Tibial nerve (tissue), 4 donors: ENCODE measurements at regions not wholly inside any gene's neighbourhood (a gene's known extent, or its start where the extent isn't known, plus 50 kb on each side); places are given as distances from the start of the nearest gene placed in this dataset.

Experiments
- DNase-seq, 2 donors: peaks; one replicate each; pipeline ENCODE4 v3.0.0-alpha.2; 2019; ENCODE audit warnings: low spot score in 2 of 2
- H3K27ac ChIP-seq, 4 donors: fragments of 200-600 bp; sonication (generic) in 3 of 4; one replicate each; pipeline ENCODE4 v1.5.1; 2017 to 2019; ENCODE audit warnings: mild to moderate bottlenecking in 1 of 4
- H3K27me3 ChIP-seq, 2 donors: fragments of 200-600 bp; sonication (generic) in 1 of 2; one replicate each; pipeline versions ENCODE4 v1.5.1 to v1.6.0; 2017 to 2019
- H3K36me3 ChIP-seq, 3 donors: fragments of 200-600 bp; sonication (generic); one replicate each; pipeline ENCODE4 v1.5.1; 2018 to 2019
- H3K4me1 ChIP-seq, 4 donors: fragments of 200-600 bp; sonication (generic) in 3 of 4; one replicate each; pipeline ENCODE4 v1.5.1; 2017 to 2019
- H3K4me3 ChIP-seq, 4 donors: fragments of 200-600 bp; sonication (generic) in 3 of 4; one replicate each; pipeline ENCODE4 v1.5.1; 2017 to 2019; ENCODE audit warnings: mild to moderate bottlenecking in 1 of 4, moderate library complexity in 1 of 4
- H3K9me3 ChIP-seq, 4 donors: fragments of 200-600 bp; sonication (generic) in 3 of 4; one replicate each; pipeline ENCODE4 v1.5.1; 2017 to 2019
- CTCF ChIP-seq, 5 experiments: fragments of 200-600 bp in 3 of 5; fragments of 450-650 bp in 2 of 5; sonication (generic) in 3 of 5; IDR thresholded peaks; one replicate each; pipeline ENCODE4 v1.5.1; 2016 to 2019; ENCODE audit warnings: antibody characterized with exemption in 5 of 5, mild to moderate bottlenecking in 3 of 5, moderate library complexity in 2 of 5
- EP300 ChIP-seq, 2 donors: sonication (generic); formaldehyde crosslinking; IDR thresholded peaks; one replicate each; pipeline ENCODE4 v1.6.1; 2017; ENCODE audit warnings: antibody characterized with exemption in 2 of 2, mild to moderate bottlenecking in 1 of 2
- POLR2A ChIP-seq, 2 donors: fragments of 450-650 bp; IDR thresholded peaks; one replicate each; pipeline ENCODE4 v1.6.1; 2017; ENCODE audit warnings: antibody characterized with exemption in 2 of 2, mild to moderate bottlenecking in 2 of 2, moderate library complexity in 2 of 2
- WGBS, 2 donors: methylation state at CpG; one replicate each; pipeline ENCODE4 v1.1.5; 2018; 5-methylcytosine and 5-hydroxymethylcytosine counted together

GRCh38 chr17:77645072-77646045 is 313.1 kb upstream of the TNRC6C start:
- no peak for DNase-seq
- no peak overlapping the region for H3K27ac ChIP-seq
- WGBS, 2 donors = 39 to 47% methylated on average over 27 to 28 of the region's 28 CpGs

GRCh38 chr17:77646046-77646430 is 312.5 kb upstream of the TNRC6C start:
- no peak for DNase-seq
- Histone ChIP-seq H3K9me3 (peaks cover 0 to 18% (median 0%) of the 10 kb centered on the region in 4 donors), H3K36me3 (no peaks in the 10 kb centered on the region), H3K27ac (no peak overlapping the region), H3K27me3 (peaks cover 0 to 6% of the 10 kb centered on the region in 2 donors), H3K4me3 (no peak overlapping the region), H3K4me1 (peaks cover 0 to 6% (median 0%) of the 10 kb centered on the region in 4 donors)
- TF ChIP-seq CTCF (IDR thresholded peaks at IDR 0.05) = no peak
- WGBS, 2 donors = 78 to 83% methylated on average over 11 of the region's 11 CpGs

More at GRCh38 chr17:77645072-77646045, 313.1 kb upstream of the TNRC6C start:
- H3K4me1 ChIP-seq = peaks cover 0 to 6% (median 0%) of the 10 kb centered on the region in 4 donors
- peaks cover 0 to 6% of the 10 kb centered on the region in 2 donors for H3K27me3 ChIP-seq
- H3K9me3 ChIP-seq = peaks cover 0 to 11% (median 0%) of the 10 kb centered on the region in 4 donors
- no peak overlapping the region for H3K4me3 ChIP-seq
- TF ChIP-seq EP300 (IDR thresholded peaks at IDR 0.05) (no peak), CTCF (IDR thresholded peaks at IDR 0.05) (no peak), POLR2A (IDR thresholded peaks at IDR 0.05) (no peak)
- H3K36me3 ChIP-seq = no peaks in the 10 kb centered on the region

- peaks cover 0 to 6% (median 0%) of the 10 kb centered on the region in 4 donors for H3K4me1 ChIP-seq
- DNase-seq = no peak
- WGBS, 2 donors = 79 to 90% methylated on average over 10 to 11 of the region's 11 CpGs
- TF ChIP-seq POLR2A (IDR thresholded peaks at IDR 0.05) = no peak
- no peak for TF ChIP-seq EP300 (IDR thresholded peaks at IDR 0.05)
- no peak for TF ChIP-seq CTCF (IDR thresholded peaks at IDR 0.05)
- H3K27me3 ChIP-seq = peaks cover 0 to 6% of the 10 kb centered on the region in 2 donors
- no peaks in the 10 kb centered on the region for H3K36me3 ChIP-seq
- H3K4me3 ChIP-seq = no peak overlapping the region
- no peak overlapping the region for H3K27ac ChIP-seq
- H3K9me3 ChIP-seq = peaks cover 0 to 18% (median 0%) of the 10 kb centered on the region in 4 donors
Measured at GRCh38 chr17:77647531-77647930, 311.0 kb upstream of the TNRC6C start.

GRCh38 chr17:77649717-77650211 is 308.7 kb upstream of the TNRC6C start:
- Histone ChIP-seq H3K4me3 (no peak overlapping the region), H3K27me3 (peaks cover 0 to 3% of the 10 kb centered on the region in 2 donors), H3K9me3 (peaks cover 0 to 18% (median 0%) of the 10 kb centered on the region in 4 donors), H3K4me1 (peaks cover 0 to 6% (median 0%) of the 10 kb centered on the region in 4 donors), H3K36me3 (no peaks in the 10 kb centered on the region), H3K27ac (no peak overlapping the region)
- DNase-seq = no peak
- 74 to 88% methylated on average over 7 to 8 of the region's 8 CpGs for WGBS, 2 donors
- no peak for TF ChIP-seq POLR2A (IDR thresholded peaks at IDR 0.05)
- TF ChIP-seq EP300 (IDR thresholded peaks at IDR 0.05) = no peak
- TF ChIP-seq CTCF (IDR thresholded peaks at IDR 0.05) = no peak

- no peak overlapping the region for H3K27ac ChIP-seq
- no peaks in the 10 kb centered on the region for H3K36me3 ChIP-seq
- DNase-seq = no peak
- WGBS, 2 donors = 75 to 77% methylated on average over 4 of the region's 4 CpGs
- peaks cover 0 to 14% of the 10 kb centered on the region in 2 donors for H3K27me3 ChIP-seq
- H3K4me3 ChIP-seq = no peak overlapping the region
- TF ChIP-seq CTCF (IDR thresholded peaks at IDR 0.05) = no peak
- no peak for TF ChIP-seq POLR2A (IDR thresholded peaks at IDR 0.05)
- TF ChIP-seq EP300 (IDR thresholded peaks at IDR 0.05) = no peak
- no peaks in the 10 kb centered on the region for H3K4me1 ChIP-seq
- peaks cover 0 to 18% (median 0%) of the 10 kb centered on the region in 4 donors for H3K9me3 ChIP-seq
Measured at GRCh38 chr17:77651988-77652387, 306.5 kb upstream of the TNRC6C start.
